ENCODE measurements at regions not wholly inside any gene's neighbourhood (a gene's known extent, or its start where the extent isn't known, plus 50 kb on each side); places are given as distances from the start of the nearest gene placed in this dataset.

DNA sequence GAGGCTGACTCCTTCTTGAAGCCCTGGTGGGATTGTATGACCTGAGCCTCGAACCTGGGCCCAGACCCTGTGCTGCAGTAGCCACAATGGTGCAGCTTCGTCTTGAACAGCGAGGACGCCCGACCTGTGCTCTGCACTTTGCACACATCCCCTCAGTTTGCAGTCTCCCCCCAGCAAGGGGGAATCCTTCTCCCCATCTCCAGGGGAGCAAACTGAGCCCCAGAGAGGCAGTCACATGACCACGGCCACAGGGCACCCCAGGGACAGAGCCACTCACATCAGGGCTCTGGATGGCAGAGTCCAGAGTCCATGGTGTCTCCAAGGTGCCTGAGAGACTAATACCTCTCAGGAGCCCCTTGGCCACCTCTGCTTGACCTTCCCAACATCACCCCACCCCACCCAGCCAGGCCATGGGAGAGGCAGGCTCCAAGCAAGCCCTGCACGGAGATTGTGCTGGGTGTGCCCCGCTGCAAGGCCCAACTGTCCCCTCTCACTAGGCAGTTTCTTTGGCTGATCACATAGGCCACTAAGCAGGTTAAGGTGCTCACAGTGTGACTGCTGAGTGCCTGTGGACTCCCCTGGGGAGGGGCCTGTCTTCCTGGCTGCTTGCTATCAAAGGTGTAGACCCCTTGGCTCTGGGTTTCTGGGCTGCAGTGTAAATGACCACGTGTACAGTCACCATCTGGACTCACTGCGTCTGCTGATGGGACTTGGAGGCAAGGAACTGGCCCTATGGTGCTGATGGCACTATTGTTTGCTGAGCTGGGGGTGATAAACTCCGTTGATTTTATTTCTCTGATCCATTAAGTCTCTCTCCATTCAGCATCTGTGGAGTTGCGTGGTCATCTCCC, 398.1 kb downstream of the MATN1 start:
- no peak for DNase-seq

DNA sequence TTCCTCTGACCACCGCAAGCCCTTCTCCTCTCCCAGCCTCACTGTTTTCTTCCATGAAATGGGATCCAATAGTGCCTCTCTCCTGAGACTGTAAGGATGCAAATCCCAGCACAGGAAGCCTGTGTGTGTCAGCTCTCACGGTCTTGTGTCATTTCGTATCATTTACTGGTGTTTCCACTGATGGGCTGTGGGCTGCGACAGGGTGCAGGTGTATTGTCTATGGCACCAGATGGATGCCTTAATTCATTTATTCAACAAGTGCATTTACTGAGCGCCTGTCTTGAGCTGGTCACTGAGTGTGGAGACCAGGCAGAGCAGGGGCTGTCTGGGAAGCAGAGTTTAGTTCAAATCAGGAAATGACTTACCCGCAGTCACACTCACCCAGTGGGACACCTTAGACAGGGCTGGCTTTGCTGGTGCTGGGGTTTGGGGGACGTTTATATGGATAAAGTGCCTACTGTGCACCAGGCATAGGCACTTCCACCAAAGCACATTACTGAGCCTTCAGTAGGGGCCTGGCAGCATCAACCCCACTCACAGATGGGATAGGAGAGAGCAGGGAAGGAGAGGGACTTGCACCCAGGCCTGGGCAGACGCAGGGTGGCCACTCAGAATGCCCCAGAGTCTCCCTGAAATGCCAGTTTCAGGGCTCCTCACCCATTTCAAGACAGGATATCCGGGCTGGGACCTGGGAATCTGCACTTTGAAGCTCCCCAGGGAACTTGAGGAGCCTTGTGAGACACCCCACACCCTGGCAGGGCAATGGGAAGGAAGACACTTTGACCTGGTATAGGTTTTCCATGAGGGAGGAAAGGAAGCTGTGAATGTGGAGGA, 398.9 kb downstream of the MATN1 start:
- no peak for DNase-seq

DNA sequence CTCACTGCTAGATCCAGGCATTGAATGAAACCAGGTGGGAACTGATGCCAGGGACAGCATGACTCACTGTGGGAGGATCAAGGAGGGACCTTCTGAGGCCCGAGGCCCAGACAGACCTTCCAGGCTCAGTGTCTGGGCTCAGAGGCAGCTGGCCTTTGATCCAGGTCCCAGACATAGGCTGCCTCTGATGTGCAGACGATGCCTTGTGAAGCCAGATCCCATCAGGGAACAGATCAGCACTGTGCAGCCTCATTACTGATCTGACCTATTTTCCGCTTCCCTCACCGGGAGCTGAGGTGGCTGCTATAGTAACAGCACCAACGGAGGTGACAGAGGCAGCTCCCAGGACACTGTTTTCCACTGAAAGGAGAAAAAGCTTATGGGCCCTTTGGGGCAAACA, 399.5 kb downstream of the MATN1 start:
- no peak for DNase-seq

DNA sequence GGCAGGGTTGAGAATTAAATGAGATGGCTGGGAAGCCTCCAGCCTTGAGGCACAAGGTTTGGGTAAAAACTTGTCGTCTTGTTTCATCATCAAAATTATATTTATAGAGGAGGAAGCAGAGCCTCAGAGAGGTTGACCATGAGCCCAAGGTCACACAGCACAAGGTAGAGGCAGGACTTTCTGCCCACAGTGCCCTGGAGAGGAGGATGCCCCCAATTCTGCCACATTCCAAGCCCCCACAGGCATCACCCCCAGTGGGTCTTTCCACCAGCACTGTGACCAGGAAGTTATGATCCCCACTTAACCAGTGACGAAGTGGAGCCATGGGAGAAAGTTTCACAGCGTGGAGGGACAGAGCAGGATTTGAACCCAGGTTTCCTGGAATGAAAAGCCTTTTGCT, 400.0 kb downstream of the MATN1 start:
- no peak for DNase-seq

DNA sequence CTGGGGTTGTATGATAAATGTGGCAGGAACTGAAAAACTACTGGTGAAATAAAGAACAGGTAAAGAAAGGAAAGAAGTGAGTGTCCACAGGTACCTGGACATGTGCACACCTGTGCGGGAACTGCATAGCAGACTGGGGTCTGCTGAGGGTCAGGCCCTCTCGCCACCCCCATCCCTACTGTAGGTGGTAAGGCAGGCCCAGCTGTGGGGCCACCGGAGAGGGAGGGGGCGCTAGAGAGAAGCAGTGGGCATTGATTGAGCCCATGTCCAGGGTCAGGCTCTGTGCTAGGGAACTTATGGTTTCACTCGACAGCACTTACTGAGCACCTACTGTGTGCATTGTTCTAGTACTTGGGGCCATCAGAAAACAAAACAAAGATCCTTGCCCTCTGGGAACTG, 400.5 kb downstream of the MATN1 start:
- DNase-seq, result no peak

DNA sequence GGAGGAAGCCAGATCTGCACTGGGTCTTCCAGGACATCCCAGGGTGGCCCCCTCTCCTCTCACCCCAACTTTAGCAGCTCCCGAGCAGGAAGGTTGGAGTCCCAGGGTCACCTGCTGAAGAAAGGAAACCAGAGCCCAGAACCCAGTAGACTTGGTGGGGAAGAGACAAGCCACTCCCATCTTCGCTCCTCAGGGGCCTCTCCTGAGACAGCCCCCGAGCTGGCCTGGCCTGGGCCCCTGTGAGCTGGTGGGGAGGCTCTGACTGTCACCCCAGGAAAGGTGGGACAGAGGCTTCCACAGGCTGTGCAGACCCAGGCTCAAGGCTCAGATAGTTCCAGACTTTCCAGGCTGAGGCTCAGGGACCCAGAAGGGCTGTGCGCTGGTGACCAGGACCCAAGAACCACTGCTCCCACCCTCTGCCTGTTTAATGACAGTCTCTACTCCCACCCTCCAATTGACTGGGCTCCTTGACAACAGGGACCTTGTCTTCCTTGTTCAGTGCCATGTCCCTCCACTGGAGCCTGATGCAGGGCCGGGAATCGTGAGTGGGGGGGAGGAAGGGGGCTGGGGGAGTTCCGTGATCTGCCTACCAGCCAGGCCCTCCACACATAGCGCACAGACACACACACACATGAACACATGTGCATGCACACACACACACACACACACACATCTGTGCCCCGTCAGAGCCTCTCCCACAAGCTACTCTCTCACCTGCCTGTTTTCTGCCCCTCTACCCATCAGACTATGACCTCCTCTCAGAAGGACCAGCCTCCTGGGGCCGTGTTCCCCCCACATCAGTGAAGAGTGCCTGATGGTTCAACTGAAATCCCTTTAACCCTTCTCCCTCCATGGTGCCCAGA, 401.2 kb downstream of the MATN1 start:
- DNase-seq, result no peak

DNA sequence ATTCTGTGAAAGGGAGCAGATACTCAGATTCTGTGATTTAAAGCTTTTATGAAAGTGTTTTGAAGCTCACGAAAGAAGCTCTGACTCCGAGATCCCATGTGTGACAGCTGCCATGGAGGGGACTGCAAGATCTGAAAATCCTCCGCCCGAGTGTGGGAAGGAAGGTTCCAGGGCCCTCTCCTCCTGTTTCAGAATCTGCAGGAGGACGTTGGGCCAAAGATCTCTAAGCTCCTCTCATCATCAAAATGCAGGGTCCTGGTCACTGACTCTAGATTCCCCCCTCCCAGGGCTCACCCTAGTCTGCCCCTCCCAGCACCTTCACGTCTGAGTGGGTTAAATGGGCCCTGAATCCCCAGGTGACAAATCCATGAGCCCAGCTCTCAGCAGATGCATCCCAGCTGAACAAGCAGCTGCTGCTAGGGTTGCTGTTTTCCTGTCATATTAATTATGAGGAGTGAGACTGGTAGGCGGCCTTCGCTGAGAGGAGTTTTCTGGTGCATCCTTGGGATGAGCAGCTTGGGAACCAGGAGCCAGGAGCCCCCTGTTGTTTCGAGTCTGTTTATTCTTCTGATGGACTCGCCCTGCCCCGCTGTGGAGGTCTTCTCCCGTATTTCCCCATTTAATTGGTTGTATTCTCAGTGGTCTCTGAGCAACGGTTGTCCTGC, 402.0 kb downstream of the MATN1 start:
- DNase-seq, result no peak

DNA sequence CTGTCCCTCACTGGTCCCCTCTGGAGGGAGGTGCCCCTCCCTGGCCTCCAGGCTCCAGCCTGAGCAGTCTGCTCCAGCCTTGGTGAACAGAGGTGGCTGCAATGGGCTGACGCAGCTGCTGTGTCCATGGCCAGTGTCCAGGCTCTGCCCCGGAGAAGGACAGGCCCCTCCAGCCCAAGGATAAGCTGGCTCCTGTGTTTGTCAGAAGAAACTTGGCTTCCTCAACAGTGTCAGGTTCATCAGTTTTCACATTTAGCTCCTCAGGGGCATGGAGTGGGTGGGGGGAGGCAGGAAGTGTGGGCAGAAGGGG, 402.8 kb downstream of the MATN1 start:
- no peak for DNase-seq

DNA sequence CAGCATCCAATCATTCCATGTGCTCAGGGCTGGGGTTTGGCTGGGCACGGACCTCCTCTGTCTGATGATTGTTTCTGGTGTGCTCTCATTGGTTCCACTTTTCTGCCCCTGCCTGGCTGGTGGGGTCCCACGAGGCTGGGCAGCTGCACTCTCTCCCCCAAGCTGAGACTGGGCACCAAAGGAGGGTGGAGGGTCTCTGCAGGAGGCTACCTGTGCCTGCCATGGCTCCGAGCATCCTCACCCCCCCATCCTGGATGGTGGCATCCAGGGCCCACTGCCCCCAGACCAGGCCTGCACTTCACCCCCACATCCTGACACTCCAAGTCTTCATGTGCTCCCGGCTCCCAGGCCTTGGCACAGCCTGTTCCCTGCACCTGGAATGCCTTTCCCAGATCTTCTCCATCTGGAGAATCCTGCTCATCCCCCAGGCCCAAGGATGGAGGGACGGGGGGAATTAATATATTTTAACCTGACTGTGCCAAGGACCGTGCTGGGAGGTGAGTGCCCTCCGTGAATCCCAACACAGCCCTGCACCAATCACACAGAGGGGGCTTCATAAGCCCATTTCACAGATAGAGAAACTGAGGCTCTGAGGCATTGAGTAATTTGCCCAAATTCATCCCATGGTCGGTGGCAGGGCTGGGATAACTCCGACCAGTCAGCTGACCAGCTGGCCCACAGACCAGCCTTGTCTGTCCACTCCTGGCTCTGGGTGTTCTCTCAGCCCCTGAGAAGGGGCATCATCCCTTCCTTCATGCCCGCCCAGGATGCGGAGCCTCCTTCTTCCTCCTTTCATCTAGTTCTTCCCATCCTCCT, 403.4 kb downstream of the MATN1 start:
- no peak for DNase-seq

DNA sequence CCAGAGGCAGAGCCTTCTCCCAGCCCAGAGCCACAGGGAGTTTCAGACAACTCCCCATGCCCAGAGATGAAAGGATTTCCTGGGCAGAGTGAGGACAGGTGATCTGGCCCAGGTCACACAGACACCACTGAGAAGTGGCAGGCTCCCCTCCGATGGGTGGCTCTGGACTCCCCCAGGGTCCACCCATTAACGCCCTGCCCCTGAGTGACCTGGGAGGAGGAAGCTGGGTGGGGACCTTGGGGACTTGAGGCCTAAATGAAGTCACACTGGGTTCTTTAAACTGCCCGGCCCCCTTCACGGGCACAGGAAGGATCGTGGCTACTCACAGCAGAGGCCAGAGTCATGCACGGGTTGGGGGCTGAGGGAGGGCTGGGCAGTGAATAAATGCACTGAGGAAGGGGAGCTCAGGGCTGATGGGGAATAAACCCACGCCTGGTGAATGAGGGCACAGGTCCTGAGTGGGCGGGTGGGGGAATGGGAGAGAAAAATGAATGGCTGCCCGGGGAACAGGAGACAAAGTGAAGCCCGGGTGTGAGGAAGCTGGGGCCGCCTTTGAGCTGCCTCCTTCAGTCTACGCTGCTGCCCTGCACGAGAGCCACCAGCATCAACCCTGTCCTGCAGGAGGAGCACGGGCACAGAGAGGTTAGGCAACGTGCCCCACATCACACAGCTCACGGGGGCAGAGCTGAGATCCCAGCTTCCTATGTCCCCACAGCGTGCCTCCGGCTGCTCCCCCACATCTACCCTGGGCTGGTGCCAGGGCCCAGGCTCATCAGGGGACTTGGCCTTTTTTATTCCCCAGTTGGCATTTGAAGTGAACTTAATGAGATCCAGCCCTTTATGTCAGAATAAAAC, 404.3 kb downstream of the MATN1 start:
- no peak for DNase-seq

DNA sequence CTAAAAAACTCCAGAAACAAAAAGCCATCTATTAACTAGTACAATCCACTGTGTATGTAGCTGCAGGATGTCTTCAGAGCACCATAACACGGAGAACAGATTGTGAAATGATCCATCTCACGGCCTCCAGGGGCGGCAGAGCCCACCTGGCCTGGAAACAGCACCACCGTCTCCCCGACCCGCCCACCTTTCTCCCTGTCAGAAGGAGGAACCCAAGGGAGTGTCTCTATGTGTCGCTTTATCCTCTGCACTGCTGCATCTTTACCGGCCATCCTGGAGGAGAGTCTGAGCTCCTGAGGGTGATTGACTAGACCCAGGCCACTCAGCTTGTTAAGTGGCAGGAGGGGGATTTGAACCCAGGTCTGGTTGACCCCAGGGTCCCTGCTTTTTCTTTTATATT, 405.0 kb downstream of the MATN1 start:
- no peak for DNase-seq

DNA sequence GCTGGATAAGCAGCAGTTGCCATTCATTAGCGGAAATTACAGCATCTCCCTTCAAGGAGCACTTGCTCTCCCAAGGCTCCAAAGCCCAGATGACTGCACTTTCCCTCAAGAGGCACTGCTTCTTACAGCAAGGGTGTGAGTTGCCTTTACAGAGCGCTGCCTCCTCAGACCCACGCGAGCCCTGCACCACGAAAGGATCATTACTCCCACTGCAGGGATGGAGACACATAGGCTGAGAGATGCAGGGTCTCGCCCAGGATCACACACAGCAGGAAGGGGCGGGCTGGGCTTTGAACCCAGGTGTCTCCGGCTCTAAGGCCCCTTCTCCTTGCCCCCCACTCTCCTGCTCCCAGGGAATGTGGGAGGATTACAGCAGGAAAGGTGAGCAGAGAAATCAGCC, 405.5 kb downstream of the MATN1 start:
- no peak for DNase-seq

DNA sequence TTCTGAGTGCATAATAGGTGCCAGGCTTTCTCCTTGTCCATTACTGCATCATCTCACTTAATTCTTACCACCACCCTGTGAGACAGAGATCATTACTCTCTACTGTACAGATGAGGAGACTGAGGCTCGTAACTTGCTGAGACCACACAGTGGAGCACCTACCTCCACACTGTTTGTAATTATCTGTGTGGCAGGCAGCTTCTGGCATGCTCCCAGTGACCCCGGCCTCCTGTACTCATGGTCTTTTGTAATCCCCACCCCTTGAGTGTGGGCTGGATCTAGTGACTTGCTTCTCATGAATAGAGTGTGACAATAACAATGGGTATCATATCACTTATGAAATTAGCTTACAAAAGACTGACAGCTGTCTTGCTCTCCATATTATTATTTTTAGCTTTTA, 407.3 kb downstream of the MATN1 start:
- no peak for DNase-seq

DNA sequence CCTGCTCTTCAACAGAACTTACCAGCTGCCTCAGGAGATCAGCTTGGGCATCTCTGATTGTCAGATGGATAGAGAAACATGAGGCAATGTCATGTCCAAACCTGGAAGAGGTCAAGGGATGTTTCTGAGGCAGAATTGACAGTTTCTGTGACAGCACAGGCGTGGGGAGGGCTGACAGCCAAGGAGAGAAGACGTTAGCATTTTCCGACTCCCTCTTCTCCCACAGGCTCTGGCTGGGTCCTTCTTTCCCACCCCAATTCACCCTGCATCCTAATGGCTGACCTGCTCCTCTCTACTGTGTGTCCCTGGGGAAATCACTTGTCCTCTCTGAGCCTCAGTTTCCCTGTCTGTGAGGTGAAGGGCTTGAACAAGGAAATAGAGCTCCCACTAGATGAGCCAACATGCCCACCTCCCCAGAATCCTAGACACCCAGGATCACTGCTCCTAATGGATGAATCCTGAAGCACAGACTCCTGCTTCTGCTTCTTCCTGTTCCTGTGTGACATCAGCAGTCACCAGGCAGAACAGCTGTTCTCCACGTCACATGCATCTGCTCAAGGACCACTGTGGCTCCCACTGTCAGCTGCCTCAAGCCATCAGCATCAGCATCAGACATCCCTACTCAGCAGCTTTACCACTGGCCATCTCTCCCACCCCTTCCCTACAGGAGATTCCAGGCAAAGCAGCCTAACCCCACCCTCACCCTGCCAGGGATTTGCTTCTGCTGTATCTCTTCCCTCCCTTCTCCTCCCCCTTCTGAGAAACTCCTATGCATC, 408.0 kb downstream of the MATN1 start:
- no peak for DNase-seq

DNA sequence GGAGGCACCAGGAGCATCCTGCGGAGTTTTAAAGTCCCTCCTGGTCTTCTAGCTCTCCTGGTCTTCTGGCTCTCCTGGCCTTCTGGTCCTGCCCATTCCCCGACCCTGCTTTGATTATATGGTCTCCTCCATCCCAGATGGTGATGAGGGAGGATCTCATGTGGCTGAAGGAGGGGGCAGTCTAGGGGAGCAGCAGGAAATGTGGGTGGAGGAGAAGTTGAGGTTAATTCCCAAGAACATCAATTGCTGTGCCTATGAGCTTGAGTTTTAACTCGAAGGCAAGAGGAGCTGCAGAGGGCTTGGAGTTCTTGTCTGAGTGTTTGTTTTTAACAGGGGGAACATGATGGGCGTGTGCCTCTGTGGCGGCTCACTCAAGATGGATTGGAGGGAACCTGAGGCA, 408.8 kb downstream of the MATN1 start:
- no peak for DNase-seq

DNA sequence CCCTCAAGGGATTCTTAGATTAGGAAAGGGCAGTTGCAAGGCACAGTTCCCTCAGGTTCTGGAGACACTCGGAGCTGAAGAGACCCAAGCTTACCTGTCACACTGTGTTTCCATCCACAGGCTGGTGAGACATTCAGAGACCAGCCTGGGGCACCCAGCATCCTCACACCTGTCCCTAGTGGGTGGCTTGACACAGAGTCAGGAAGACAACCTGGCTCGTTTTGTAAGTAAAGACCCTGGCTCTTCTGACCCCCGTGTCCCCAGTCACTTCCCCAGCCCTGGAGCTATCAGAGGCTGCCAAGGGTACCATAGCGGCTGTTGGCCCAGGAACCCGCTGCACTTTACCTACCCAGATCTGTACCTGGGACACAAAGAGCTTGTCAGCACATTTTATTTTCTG, 409.8 kb downstream of the MATN1 start:
- no peak for DNase-seq

DNA sequence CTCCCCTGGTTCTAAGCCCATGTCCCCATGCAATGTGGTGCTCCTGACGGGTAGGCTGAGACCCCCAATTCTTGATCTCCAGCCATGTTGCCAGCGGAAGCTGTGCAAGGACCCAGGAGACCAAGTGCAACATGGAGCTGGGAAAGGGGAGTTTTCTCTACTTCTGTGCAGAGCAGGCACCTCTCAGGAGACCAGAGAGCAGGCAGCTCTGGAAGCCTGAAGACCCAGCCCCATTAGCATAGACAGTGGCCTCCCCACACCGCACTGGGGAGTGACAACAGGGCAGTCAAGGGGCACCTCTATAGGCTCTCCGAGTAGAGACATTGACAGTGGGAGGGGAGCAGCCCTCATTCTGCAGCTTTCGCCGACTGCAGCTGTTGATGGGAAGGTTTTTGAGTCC, 410.2 kb downstream of the MATN1 start:
- no peak for DNase-seq

DNA sequence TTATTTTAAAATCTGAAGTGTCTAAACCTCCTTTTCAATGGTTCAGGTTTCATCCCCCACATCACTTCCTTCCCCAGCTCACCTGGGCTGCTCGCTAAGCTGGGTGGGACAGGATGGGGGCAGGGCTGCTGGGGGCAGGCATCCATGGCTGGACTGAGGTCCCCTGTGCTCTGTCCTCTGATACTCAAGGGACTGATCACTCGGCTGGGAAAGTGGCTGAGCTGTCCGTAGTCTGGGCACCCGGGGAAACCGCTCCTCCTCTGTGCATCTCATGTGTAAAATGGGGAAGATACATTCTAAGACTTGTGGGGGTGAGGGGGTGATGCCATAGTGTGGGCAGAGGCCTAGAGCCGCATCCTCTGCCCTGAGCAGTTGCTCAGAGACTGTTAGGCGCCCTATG, 411.2 kb downstream of the MATN1 start:
- no peak for DNase-seq

DNA sequence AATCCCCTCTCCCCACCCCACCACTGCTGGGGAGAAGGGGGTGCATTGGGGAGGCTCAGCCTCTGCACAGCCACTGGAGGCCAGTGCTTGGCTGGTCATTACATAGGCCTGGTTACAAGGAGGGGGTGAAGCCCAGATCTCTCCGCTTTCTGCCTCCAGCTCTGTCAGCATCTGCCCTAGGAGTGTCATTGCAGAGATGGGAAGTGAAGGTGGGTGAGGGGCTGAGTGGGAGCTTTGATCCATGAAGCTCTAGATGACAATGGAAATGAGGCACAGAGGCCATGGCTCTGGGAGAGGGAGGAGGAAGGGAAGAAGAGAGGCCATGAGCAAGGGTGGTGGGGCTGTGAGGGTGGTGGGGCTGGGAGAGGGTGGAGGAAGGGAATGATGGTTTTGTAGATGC, 411.6 kb downstream of the MATN1 start:
- no peak for DNase-seq
